ENCODE measurements at regions not wholly inside any gene's neighbourhood (a gene's known extent, or its start where the extent isn't known, plus 50 kb on each side); places are given as distances from the start of the nearest gene placed in this dataset.

DNA sequence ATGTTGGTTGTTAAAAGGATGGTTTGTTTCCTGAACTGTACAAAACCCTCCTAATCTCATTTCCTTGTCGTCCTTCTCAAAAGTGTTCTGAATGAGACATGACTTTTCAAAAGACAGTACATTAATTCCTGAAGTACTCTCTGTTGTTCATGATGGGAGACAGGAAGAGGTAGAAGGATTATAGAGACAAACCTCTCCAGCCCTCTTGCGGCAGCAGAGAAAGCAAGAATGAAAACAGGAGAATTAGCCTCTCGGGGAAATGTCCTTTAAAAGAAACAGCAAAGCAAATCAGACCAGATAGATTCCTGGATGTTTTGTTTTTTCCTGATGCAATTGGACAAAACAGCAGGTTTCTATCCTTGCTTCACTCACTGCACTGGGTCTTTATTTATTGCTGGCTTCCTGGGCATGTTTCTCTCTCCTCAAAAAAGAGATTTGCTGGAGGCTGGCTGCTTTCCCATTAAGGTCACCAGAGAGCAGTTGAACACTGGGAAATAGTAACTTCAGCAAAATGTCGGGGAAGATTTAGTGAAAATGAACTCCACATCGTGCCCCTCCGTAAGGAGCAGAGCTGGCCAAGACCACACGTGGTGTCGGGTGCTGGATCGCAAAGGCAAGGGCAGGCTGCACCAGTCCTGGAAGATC is 145.8 kb upstream of the SYT6 start:
- Histone ChIP-seq H3K27me3 (ENCODE audit: control insufficient read depth in 2 of 2, insufficient read depth in 2 of 2, low read length in 2 of 2) (peaks cover 44 to 56% of the 10 kb centered on the region in 2 experiments), H3K4me2 (ENCODE audit: insufficient read depth, low read length) (no peak overlapping the region), H4K20me1 (replicated peaks; ENCODE audit: control insufficient read depth, insufficient read depth, low read length) (no peaks in the 10 kb centered on the region), H3K36me3 (ENCODE audit: control insufficient read depth, insufficient read depth, low read length) (no peaks in the 10 kb centered on the region), H3K27ac (ENCODE audit: extremely low read depth, low read depth, low read length) (no peak overlapping the region), H3K4me1 (replicated peaks in 1 of 2; ENCODE audit: control insufficient read depth in 2 of 2, insufficient read depth in 2 of 2, low read length in 2 of 2) (no peaks in the 10 kb centered on the region), H3K4me3 (no peak overlapping the region), H3K9ac (ENCODE audit: insufficient read depth in 1 of 2, low read depth in 2 of 2, low read length in 2 of 2) (no peak overlapping the region), H3K9me1 (ENCODE audit: control insufficient read depth, insufficient read depth, low read length) (no peaks in the 10 kb centered on the region), H2AFZ (ENCODE audit: low read depth, low read length) (no peak overlapping the region), H3K9me3 (replicated peaks; ENCODE audit: control insufficient read depth, insufficient read depth, low read depth, low read length) (no peaks in the 10 kb centered on the region), H3K79me2 (ENCODE audit: control insufficient read depth, insufficient read depth, low read length) (no peaks in the 10 kb centered on the region)
- in situ Hi-C loops (cut with MboI) (no loop called here), intact Hi-C loops (cut with micrococcal nuclease) (no loop called here)
- no peak for FAIRE-seq
- ChIA-PET CTCF (ENCODE audit: low intra/inter-chr PET ratio) (no interaction called here), POLR2A (interaction anchor here (1.0 kb wide), 1 partner anchor 17 kb away, joined by 4 read pairs; no protein-coding TSS in a partner anchor)
- under 1% methylated on average over 9 of the region's 9 CpGs for WGBS (ENCODE audit: insufficient coverage, low coverage, missing lambda C conversion rate)
- ATAC-seq: no peak
- BruUV-seq (replicated peaks): no TSS peak
- no peak for TF ChIP-seq HDAC1 (IDR thresholded peaks at IDR 0.05)
- TF ChIP-seq, protein P1, sequence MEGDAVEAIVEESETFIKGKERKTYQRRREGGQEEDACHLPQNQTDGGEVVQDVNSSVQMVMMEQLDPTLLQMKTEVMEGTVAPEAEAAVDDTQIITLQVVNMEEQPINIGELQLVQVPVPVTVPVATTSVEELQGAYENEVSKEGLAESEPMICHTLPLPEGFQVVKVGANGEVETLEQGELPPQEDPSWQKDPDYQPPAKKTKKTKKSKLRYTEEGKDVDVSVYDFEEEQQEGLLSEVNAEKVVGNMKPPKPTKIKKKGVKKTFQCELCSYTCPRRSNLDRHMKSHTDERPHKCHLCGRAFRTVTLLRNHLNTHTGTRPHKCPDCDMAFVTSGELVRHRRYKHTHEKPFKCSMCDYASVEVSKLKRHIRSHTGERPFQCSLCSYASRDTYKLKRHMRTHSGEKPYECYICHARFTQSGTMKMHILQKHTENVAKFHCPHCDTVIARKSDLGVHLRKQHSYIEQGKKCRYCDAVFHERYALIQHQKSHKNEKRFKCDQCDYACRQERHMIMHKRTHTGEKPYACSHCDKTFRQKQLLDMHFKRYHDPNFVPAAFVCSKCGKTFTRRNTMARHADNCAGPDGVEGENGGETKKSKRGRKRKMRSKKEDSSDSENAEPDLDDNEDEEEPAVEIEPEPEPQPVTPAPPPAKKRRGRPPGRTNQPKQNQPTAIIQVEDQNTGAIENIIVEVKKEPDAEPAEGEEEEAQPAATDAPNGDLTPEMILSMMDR (IDR thresholded peaks at IDR 0.05 in 2 of 3, conservative IDR thresholded peaks at IDR 0.05 in 1 of 3; ENCODE audit: insufficient read depth in 2 of 3, low read depth in 1 of 3, low read length in 3 of 3): peak in 1 of 3 experiments; percentile 12; a peak in 1 of 6 replicates
- no peak for DNase-seq (ENCODE audit: extremely low read depth in 1 of 4, low spot score in 3 of 4)

DNA sequence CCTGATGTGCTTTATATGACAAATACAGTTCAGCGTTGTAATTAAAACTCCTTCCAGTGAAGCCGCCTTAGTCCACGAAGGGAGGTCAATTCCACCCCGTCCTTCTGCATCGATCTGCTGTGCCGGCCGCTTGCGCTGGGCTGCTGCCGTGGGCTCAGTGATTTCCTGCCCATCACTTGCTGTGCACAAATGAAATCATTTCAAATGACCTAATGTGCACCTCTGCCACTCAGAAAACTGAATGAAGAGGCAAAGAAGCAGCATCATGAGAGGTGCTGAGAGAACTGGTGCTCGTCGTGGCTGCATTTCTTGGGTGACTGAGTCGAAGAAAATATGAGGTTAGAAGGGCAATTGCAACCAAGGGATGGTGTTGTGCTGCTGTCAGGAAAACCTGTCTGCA is 144.3 kb upstream of the SYT6 start:
- no peaks in the 10 kb centered on the region for H3K4me1 ChIP-seq (replicated peaks in 1 of 2; ENCODE audit: control insufficient read depth in 2 of 2, insufficient read depth in 2 of 2, low read length in 2 of 2)
- H3K9me3 ChIP-seq (replicated peaks; ENCODE audit: control insufficient read depth, insufficient read depth, low read depth, low read length): no peaks in the 10 kb centered on the region
- DNase-seq (ENCODE audit: extremely low read depth in 1 of 4, low spot score in 3 of 4): no peak
- H3K9ac ChIP-seq (ENCODE audit: insufficient read depth in 1 of 2, low read depth in 2 of 2, low read length in 2 of 2): no peak overlapping the region
- H3K79me2 ChIP-seq (ENCODE audit: control insufficient read depth, insufficient read depth, low read length): no peaks in the 10 kb centered on the region
- no peaks in the 10 kb centered on the region for H3K36me3 ChIP-seq (ENCODE audit: control insufficient read depth, insufficient read depth, low read length)
- 3% methylated on average over 12 of the region's 12 CpGs for whole genome bisulfite sequencing (ENCODE audit: insufficient coverage, low coverage, missing lambda C conversion rate)
- BruUV-seq (replicated peaks): no TSS peak
- H3K9me1 ChIP-seq (ENCODE audit: control insufficient read depth, insufficient read depth, low read length): no peaks in the 10 kb centered on the region
- TF ChIP-seq EZH2 (IDR thresholded peaks at IDR 0.05; ENCODE audit: borderline replicate concordance, low read depth, low read length) (0 out of 2 replicates have a peak, but pooled peaks have one; percentile 80), MAFG (tag; conservative IDR thresholded peaks at IDR 0.05) (no peak)
- H2AFZ ChIP-seq (ENCODE audit: low read depth, low read length): no peak overlapping the region
- intact Hi-C loops (cut with micrococcal nuclease): no loop called here
- POLR2A ChIA-PET: interaction anchor here (0.9 kb wide), 1 partner anchor 22 kb away, joined by 4 read pairs; no protein-coding TSS in a partner anchor
- ATAC-seq: no peak
- H3K27ac ChIP-seq (ENCODE audit: extremely low read depth, low read depth, low read length): no peak overlapping the region
- H3K4me3 ChIP-seq: no peak overlapping the region
- no peak overlapping the region for H3K4me2 ChIP-seq (ENCODE audit: insufficient read depth, low read length)
- no peaks in the 10 kb centered on the region for H4K20me1 ChIP-seq (replicated peaks; ENCODE audit: control insufficient read depth, insufficient read depth, low read length)
- no peak for FAIRE-seq
- CTCF ChIA-PET (ENCODE audit: low intra/inter-chr PET ratio): no interaction called here
- in situ Hi-C loops (cut with MboI): no loop called here
- peaks cover 56 to 65% of the 10 kb centered on the region in 2 experiments for H3K27me3 ChIP-seq (ENCODE audit: control insufficient read depth in 2 of 2, insufficient read depth in 2 of 2, low read length in 2 of 2)

Data from K562 (cell line).